Choroid plexus epithelial cell (primary cell): ENCODE measurements at regions not wholly inside any gene's neighbourhood (a gene's known extent, or its start where the extent isn't known, plus 50 kb on each side); places are given as distances from the start of the nearest gene placed in this dataset.

Experiments
- DNase-seq: peaks from one replicate; pipeline ENCODE4 v3.0.0-alpha.2; 2010; ENCODE audit warnings: low read depth
- H3K4me3 ChIP-seq: 2 replicates; pipeline ENCODE4 v1.5.1; 2011; ENCODE audit warnings: low read depth, mild to moderate bottlenecking, control low read depth, low read length, moderate library complexity
- TF ChIP-seq, protein P1 (sequence below): conservative IDR thresholded peaks from 2 replicates; pipeline ENCODE4 v1.5.1; 2011; ENCODE audit warnings: low read depth, mild to moderate bottlenecking, control low read depth, inconsistent platforms, low read length, moderate library complexity

DNA sequence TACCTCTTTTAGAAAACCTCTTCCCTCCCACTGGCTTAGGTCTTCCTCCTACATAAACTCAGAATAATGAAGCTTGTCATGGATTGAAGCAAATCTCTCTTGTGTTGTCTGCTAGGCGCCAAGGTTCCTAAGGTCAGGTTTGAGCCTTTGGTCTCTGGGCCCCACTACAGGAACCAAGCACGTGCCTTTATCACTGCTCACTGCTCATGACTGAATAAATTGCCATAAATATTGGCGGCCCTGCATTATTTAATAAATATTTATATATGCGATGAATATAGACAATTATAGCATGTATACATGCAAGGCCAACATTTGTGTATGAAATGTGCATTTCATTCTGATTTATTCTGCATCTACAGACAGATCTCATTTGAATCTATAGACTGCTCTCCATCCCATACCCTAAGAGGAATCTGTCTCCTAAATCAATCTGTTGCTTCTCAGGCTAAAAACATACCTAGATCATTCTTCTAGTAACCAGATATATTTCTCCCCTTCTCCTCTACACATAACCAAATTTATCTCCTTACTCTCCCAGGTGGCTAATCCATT is 1717.6 kb upstream of the TENM3 start:
- DNase-seq = no peak
- TF ChIP-seq, protein P1, sequence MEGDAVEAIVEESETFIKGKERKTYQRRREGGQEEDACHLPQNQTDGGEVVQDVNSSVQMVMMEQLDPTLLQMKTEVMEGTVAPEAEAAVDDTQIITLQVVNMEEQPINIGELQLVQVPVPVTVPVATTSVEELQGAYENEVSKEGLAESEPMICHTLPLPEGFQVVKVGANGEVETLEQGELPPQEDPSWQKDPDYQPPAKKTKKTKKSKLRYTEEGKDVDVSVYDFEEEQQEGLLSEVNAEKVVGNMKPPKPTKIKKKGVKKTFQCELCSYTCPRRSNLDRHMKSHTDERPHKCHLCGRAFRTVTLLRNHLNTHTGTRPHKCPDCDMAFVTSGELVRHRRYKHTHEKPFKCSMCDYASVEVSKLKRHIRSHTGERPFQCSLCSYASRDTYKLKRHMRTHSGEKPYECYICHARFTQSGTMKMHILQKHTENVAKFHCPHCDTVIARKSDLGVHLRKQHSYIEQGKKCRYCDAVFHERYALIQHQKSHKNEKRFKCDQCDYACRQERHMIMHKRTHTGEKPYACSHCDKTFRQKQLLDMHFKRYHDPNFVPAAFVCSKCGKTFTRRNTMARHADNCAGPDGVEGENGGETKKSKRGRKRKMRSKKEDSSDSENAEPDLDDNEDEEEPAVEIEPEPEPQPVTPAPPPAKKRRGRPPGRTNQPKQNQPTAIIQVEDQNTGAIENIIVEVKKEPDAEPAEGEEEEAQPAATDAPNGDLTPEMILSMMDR = no peak
- no peak overlapping the region for H3K4me3 ChIP-seq

DNA sequence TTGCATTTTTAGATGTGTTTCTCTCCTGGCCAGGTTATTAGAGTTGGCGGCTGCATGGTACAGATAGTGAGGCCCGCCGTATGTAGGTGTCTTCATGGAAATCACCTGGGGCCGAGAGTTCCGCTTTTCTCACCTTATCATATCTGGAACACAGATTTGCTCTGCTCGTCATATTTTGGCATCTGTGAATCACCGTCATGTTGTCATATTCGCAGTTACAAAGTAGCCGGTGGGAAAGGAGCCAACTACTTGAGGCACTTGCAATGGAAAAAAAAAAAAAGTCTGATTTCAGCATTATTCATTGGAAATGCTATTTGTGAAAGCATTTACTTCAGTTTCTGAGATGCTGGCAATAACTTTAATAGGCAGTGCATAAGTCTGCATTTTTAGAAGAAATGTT is 1715.2 kb upstream of the TENM3 start:
- no peak for DNase-seq
- TF ChIP-seq, protein P1 = no peak
- no peak overlapping the region for H3K4me3 ChIP-seq

DNA sequence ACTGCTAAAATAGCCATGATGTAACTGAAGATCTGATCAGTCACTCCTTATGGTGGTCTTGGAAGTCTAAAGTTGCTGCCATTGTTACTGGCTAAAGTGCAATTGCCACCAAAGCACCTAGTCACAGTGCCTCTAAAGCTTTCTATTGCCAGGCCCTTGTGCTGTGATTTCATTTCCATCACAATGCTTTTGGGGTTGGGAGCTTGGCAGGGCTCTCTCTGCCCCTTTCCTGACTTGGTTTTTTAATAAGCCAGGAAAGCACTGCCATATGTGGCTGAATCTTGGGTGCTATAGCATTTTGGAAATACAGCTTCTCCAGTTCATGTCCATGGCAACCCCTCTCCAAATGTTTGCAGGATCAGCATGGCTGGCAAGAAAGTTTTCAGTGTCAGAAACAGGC is 1712.4 kb upstream of the TENM3 start:
- TF ChIP-seq, protein P1 = no peak
- DNase-seq = no peak
- H3K4me3 ChIP-seq = no peak overlapping the region

DNA sequence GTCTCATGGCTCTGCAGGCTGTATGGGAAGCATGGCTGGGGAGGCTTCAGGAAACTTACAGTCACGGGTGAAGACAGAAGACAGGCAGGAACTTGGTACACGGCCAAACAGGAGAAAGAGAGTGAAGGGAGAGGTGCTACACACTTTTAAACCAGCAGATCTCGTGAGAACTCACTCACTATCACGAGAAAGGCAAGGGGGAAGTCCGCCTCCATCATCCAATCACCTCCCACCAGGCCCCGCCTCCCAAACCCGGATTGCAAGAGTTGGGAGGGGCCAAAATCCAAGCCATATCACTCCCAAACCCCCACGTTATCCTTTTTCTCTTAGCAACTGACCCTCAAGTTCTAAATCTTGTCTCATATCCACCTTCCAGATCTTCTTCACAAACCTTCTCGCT is 1710.5 kb upstream of the TENM3 start:
- no peak overlapping the region for H3K4me3 ChIP-seq
- TF ChIP-seq, protein P1 = no peak
- no peak for DNase-seq

DNA sequence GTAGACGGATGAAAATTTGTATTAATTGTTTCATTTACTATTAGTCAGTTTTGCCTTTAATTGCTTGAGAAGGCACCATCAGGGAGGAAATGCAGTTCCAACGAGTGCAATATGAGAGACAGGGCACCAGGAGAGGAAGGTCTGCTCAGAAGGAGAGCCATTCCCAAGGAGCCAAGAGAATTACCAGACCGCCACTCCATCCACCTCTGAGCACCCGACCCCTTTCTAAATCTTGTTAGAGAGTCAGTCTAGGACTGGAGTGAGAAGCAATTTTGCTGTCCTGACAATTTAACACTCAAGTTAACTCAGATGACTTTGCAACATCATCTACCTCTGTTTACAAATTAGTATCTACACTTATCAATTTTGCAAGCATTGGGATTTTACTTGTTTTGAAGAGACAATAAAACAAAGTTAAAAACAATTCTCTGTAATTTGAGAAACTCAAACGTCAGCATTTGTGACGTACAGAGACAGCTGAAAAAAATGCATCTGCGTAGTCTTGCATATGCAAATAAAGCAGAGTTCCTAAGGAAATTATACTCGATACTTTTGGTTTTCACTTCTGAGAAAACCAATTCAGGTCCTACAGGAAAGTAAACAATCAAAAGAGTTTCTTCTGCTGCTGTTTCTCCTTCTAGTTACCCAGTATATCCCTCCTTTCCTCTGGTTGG is 1704.7 kb upstream of the TENM3 start:
- no peak overlapping the region for H3K4me3 ChIP-seq
- no peak for DNase-seq
- TF ChIP-seq, protein P1 = no peak

DNA sequence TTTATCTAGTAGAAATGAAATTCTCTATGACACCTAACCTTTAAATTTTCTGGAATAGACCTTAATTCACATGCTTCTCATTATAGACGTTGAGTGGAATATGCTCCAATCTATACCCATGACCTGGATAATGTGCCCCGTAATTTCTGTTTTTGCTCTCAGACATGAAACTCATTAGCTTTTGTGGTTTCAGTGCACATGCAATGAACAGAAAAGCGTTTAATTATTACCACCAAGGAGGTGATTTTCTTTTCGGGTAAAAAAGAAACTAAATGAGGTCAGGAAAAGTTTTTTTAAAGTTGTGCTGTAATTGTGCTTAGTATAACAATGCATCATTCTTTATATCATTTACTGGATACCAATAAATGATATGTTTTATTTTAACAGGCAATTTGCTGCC is 1703.9 kb upstream of the TENM3 start:
- no peak for DNase-seq
- TF ChIP-seq, protein P1 = no peak

DNA sequence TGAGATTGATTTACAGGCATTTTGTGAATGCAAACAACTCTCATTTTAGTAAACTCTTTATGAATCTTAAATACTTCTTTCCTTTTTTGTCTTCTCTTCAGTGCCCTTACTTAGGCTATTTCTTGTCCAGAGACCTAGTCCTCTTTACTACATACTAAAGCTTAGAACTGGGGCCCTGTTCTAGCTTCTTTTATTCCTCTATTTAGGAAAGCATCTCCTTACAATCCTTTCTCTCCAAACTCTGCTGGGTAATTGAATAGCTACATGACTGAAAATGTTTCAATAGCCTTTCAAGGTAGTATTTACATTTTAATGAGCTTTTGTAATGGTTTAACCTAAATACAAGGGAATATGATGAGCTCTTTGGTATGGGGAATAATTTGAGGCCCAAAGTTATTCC is 1701.5 kb upstream of the TENM3 start:
- H3K4me3 ChIP-seq = no peak overlapping the region
- TF ChIP-seq, protein P1 = no peak
- DNase-seq = no peak

More for the DNA sequence above, 1703.9 kb upstream of the TENM3 start:
- no peak overlapping the region for H3K4me3 ChIP-seq
